Osteoblast (primary cell): ENCODE measurements at regions not wholly inside any gene's neighbourhood (a gene's known extent, or its start where the extent isn't known, plus 50 kb on each side); places are given as distances from the start of the nearest gene placed in this dataset.

Experiments
- DNase-seq: peaks from one replicate; pipeline ENCODE4 v3.0.0; 2011; ENCODE audit warnings: low spot score, mixed read lengths; ENCODE audit not compliant: insufficient read length; ENCODE audit errors: missing footprints
- H2AFZ ChIP-seq: 2 replicates; pipeline ENCODE4 v1.6.0; 2011; ENCODE audit warnings: mild to moderate bottlenecking, low read length
- H3K27ac ChIP-seq: 2 replicates; pipeline ENCODE4 v1.5.1; 2011; ENCODE audit warnings: mild to moderate bottlenecking, low read depth, low read length, moderate library complexity
- H3K27me3 ChIP-seq: 2 replicates; pipeline ENCODE4 v1.6.0; 2012; ENCODE audit warnings: mild to moderate bottlenecking, control low read depth, inconsistent platforms, low read length, moderate library complexity; ENCODE audit not compliant: insufficient read depth
- H3K36me3 ChIP-seq: 2 replicates; pipeline ENCODE4 v1.5.1; 2011; ENCODE audit warnings: mild to moderate bottlenecking, low read length, control low read depth, moderate library complexity; ENCODE audit not compliant: insufficient read depth
- H3K4me1 ChIP-seq: 2 replicates; pipeline ENCODE4 v1.5.1; 2011; ENCODE audit warnings: mild to moderate bottlenecking, low read length, control low read depth, moderate library complexity; ENCODE audit not compliant: insufficient read depth
- H3K4me2 ChIP-seq: 2 replicates; pipeline ENCODE4 v1.6.0; 2011; ENCODE audit warnings: mild to moderate bottlenecking, low read length; ENCODE audit not compliant: insufficient read depth
- H3K4me3 ChIP-seq: fragments of 200-600 bp; sonication (generic); 3 replicates; pipeline ENCODE4 v1.5.1; 2012; ENCODE audit warnings: mild to moderate bottlenecking, low read length, inconsistent platforms; ENCODE audit not compliant: insufficient read depth
- H3K79me2 ChIP-seq: 2 replicates; pipeline ENCODE4 v1.6.0; 2012; ENCODE audit warnings: mild to moderate bottlenecking, low read length, control low read depth, inconsistent platforms; ENCODE audit not compliant: insufficient read depth
- H3K9me3 ChIP-seq: 2 replicates; pipeline ENCODE4 v1.5.1; 2011; ENCODE audit warnings: low read depth, low read length, control low read depth
- H4K20me1 ChIP-seq: 2 replicates; pipeline ENCODE4 v1.6.0; 2012; ENCODE audit warnings: mild to moderate bottlenecking, low read length, control low read depth; ENCODE audit not compliant: insufficient read depth
- TF ChIP-seq, protein P1 (sequence below): IDR thresholded peaks from 2 replicates; pipeline ENCODE4 v1.5.1; 2011; ENCODE audit warnings: mild to moderate bottlenecking, low read depth, low read length, moderate library complexity; ENCODE audit errors: extremely low read depth

GRCh38 chr4:108287834-108288413, 119.2 kb upstream of the LEF1 start:
- TF ChIP-seq, protein P1, sequence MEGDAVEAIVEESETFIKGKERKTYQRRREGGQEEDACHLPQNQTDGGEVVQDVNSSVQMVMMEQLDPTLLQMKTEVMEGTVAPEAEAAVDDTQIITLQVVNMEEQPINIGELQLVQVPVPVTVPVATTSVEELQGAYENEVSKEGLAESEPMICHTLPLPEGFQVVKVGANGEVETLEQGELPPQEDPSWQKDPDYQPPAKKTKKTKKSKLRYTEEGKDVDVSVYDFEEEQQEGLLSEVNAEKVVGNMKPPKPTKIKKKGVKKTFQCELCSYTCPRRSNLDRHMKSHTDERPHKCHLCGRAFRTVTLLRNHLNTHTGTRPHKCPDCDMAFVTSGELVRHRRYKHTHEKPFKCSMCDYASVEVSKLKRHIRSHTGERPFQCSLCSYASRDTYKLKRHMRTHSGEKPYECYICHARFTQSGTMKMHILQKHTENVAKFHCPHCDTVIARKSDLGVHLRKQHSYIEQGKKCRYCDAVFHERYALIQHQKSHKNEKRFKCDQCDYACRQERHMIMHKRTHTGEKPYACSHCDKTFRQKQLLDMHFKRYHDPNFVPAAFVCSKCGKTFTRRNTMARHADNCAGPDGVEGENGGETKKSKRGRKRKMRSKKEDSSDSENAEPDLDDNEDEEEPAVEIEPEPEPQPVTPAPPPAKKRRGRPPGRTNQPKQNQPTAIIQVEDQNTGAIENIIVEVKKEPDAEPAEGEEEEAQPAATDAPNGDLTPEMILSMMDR: no peak
- no peak for DNase-seq
- no peak overlapping the region for H3K27ac ChIP-seq
- H4K20me1 ChIP-seq: no peaks in the 10 kb centered on the region
- H3K4me3 ChIP-seq: no peak overlapping the region
- H3K79me2 ChIP-seq: no peaks in the 10 kb centered on the region
- no peaks in the 10 kb centered on the region for H3K9me3 ChIP-seq
- H3K4me2 ChIP-seq: no peak overlapping the region
- no peaks in the 10 kb centered on the region for H3K36me3 ChIP-seq
- H2AFZ ChIP-seq: no peak overlapping the region
- no peaks in the 10 kb centered on the region for H3K4me1 ChIP-seq
- H3K27me3 ChIP-seq: no peaks in the 10 kb centered on the region

DNA sequence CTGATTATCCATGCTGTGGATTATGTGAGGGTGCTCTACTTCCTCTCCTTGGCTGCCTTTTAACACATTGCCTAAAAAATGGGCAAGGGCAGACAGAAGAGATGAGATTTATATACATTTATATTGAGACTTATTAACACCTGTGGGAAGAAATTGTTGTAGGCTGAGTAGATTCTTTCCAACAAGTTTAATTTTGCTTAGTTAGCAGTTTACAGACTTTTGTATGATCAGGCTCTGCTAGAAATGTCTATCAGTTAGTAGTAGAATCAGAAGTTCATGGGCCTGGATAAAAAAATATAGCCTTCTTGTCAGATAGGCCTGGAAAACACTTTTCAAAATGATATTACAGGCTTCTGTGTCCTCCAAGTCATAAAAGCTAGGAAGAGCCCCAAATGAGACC, 111.3 kb upstream of the LEF1 start:
- Histone ChIP-seq H3K4me2 (no peak overlapping the region), H3K79me2 (no peaks in the 10 kb centered on the region), H3K9me3 (no peaks in the 10 kb centered on the region), H3K27ac (no peak overlapping the region), H3K36me3 (no peaks in the 10 kb centered on the region), H3K4me3 (no peak overlapping the region), H4K20me1 (no peaks in the 10 kb centered on the region), H2AFZ (no peak overlapping the region), H3K4me1 (no peaks in the 10 kb centered on the region), H3K27me3 (no peaks in the 10 kb centered on the region)
- DNase-seq: no peak
- TF ChIP-seq, protein P1: no peak

GRCh38 chr4:108276690-108277089, 108.0 kb upstream of the LEF1 start:
- DNase-seq: no peak
- Histone ChIP-seq H4K20me1 (no peaks in the 10 kb centered on the region), H3K27me3 (no peaks in the 10 kb centered on the region), H3K4me2 (no peak overlapping the region), H3K4me3 (no peak overlapping the region), H3K9me3 (no peaks in the 10 kb centered on the region), H3K79me2 (no peaks in the 10 kb centered on the region), H3K27ac (no peak overlapping the region), H3K36me3 (no peaks in the 10 kb centered on the region), H3K4me1 (no peaks in the 10 kb centered on the region), H2AFZ (no peak overlapping the region)
- TF ChIP-seq, protein P1: no peak

DNA sequence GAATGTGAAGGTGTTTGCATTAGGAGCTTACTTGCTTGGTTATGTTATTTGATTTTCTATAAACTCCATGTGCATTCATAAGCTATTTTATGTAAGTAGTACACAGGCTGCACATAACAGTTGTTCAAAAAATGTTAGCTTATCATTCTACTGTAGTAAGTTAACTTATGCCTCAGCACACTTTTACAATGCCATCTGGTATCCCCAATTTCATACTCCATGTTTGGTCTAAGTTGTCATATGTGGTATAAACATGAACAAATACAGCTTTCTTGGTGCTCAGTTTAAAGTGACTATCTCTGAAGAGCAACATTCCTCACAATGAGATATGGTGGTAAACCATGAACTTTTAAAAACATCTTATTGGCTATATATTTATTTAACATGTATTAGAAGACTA, 104.3 kb upstream of the LEF1 start:
- no peak for DNase-seq
- TF ChIP-seq, protein P1: no peak

More for the DNA sequence above, 104.3 kb upstream of the LEF1 start:
- Histone ChIP-seq H3K79me2 (no peaks in the 10 kb centered on the region), H3K27ac (no peak overlapping the region), H3K4me2 (no peak overlapping the region), H3K27me3 (no peaks in the 10 kb centered on the region), H3K36me3 (no peaks in the 10 kb centered on the region), H4K20me1 (no peaks in the 10 kb centered on the region), H3K4me3 (no peak overlapping the region), H3K4me1 (peaks cover 5% of the 10 kb centered on the region), H3K9me3 (no peaks in the 10 kb centered on the region), H2AFZ (no peak overlapping the region)
